Liver (tissue), 8 donors: ENCODE measurements at regions not wholly inside any gene's neighbourhood (a gene's known extent, or its start where the extent isn't known, plus 50 kb on each side); places are given as distances from the start of the nearest gene placed in this dataset.

Source experiments
- DNase-seq: peaks from one replicate; pipeline ENCODE4 v3.0.0-alpha.2; 2017; ENCODE audit warnings: low spot score
- H3K27ac ChIP-seq, 2 donors: one replicate each; pipeline ENCODE4 v1.7.0; 2013; ENCODE audit warnings: inconsistent platforms in 2 of 2, low read length in 2 of 2, control low read depth in 1 of 2, low read depth in 1 of 2, mild to moderate bottlenecking in 1 of 2
- H3K27me3 ChIP-seq, 4 donors: one replicate each; pipeline versions ENCODE4 v1.6.1 to v1.7.0; 2013; ENCODE audit warnings: low read length in 3 of 4, inconsistent platforms in 1 of 4, mild to moderate bottlenecking in 1 of 4, moderate library complexity in 1 of 4; ENCODE audit not compliant: control insufficient read depth in 4 of 4, insufficient read depth in 4 of 4
- H3K36me3 ChIP-seq, 4 donors: one replicate each; pipeline versions ENCODE4 v1.6.1 to v1.7.0; 2013; ENCODE audit warnings: low read length in 3 of 4, mild to moderate bottlenecking in 3 of 4, low read depth in 1 of 4, moderate library complexity in 1 of 4; ENCODE audit not compliant: control insufficient read depth in 4 of 4, insufficient read depth in 3 of 4
- H3K4me1 ChIP-seq, 4 donors: one replicate each; pipeline versions ENCODE4 v1.6.1 to v1.7.0; 2013; ENCODE audit warnings: low read length in 3 of 4, mild to moderate bottlenecking in 3 of 4, moderate library complexity in 1 of 4; ENCODE audit not compliant: control insufficient read depth in 4 of 4, insufficient read depth in 4 of 4
- H3K4me3 ChIP-seq, 3 donors: one replicate each; pipeline versions ENCODE4 v1.6.1 to v1.7.0; 2013; ENCODE audit warnings: low read length in 3 of 3, control low read depth in 1 of 3, low read depth in 1 of 3, mild to moderate bottlenecking in 1 of 3
- H3K9ac ChIP-seq, 2 donors: one replicate each; pipeline ENCODE4 v1.7.0; 2013; ENCODE audit warnings: low read length in 2 of 2, mild to moderate bottlenecking in 2 of 2, moderate library complexity in 2 of 2, control low read depth in 1 of 2, low read depth in 1 of 2
- H3K9me3 ChIP-seq, 4 donors: one replicate each; pipeline versions ENCODE4 v1.6.1 to v1.7.0; 2013; ENCODE audit warnings: low read length in 3 of 4; ENCODE audit not compliant: control insufficient read depth in 4 of 4
- CTCF ChIP-seq: fragments of 150-350 bp; IDR thresholded peaks from 2 replicates; pipeline ENCODE4 v1.5.1; 2017; ENCODE audit warnings: improper control_type of control experiment, low read depth, low read length; ENCODE audit not compliant: missing input control
- EGR1 ChIP-seq, 2 donors: IDR thresholded peaks; 2 replicates each; pipeline ENCODE4 v1.6.1; 2016 to 2018; ENCODE audit warnings: antibody characterized with exemption in 2 of 2, low read depth in 2 of 2
- FOXA1 ChIP-seq: IDR thresholded peaks from 2 replicates; pipeline ENCODE4 v1.6.1; 2016; ENCODE audit warnings: antibody characterized with exemption
- FOXA2 ChIP-seq: IDR thresholded peaks from 2 replicates; pipeline ENCODE4 v1.6.1; 2016; ENCODE audit warnings: antibody characterized with exemption
- GABPA ChIP-seq, 2 donors: IDR thresholded peaks in 1 of 2; conservative IDR thresholded peaks in 1 of 2; 2 replicates each; pipeline ENCODE4 v1.6.1; 2016; ENCODE audit warnings: antibody characterized with exemption in 2 of 2, mild to moderate bottlenecking in 1 of 2, moderate library complexity in 1 of 2
- HNF4A ChIP-seq, 2 donors: conservative IDR thresholded peaks; 2 replicates each; pipeline ENCODE4 v1.6.1; 2016; ENCODE audit warnings: antibody characterized with exemption in 2 of 2, mild to moderate bottlenecking in 2 of 2
- HNF4G ChIP-seq: IDR thresholded peaks from 2 replicates; pipeline ENCODE4 v1.6.1; 2016; ENCODE audit warnings: antibody characterized with exemption
- JUND ChIP-seq, 2 donors: IDR thresholded peaks; 2 replicates each; pipeline ENCODE4 v1.6.1; 2016; ENCODE audit warnings: antibody characterized with exemption in 2 of 2
- MAX ChIP-seq: IDR thresholded peaks from 2 replicates; pipeline ENCODE4 v1.6.1; 2016; ENCODE audit warnings: antibody characterized with exemption
- NR2F2 ChIP-seq: IDR thresholded peaks from 2 replicates; pipeline ENCODE4 v1.6.1; 2016; ENCODE audit warnings: antibody characterized with exemption
- RAD21 ChIP-seq, 2 donors: IDR thresholded peaks; 2 replicates each; pipeline ENCODE4 v1.6.1; 2016; ENCODE audit warnings: antibody characterized with exemption in 2 of 2, mild to moderate bottlenecking in 2 of 2
- RXRA ChIP-seq, 2 donors: IDR thresholded peaks; 2 replicates each; pipeline ENCODE4 v1.6.1; 2017 to 2018; ENCODE audit warnings: antibody characterized with exemption in 2 of 2, mild to moderate bottlenecking in 1 of 2
- SP1 ChIP-seq: IDR thresholded peaks from 2 replicates; pipeline ENCODE4 v1.6.1; 2018; ENCODE audit warnings: antibody characterized with exemption, mild to moderate bottlenecking
- TAF1 ChIP-seq: conservative IDR thresholded peaks from 2 replicates; pipeline ENCODE4 v1.6.1; 2016; ENCODE audit warnings: antibody characterized with exemption, mild to moderate bottlenecking
- YY1 ChIP-seq: IDR thresholded peaks from 2 replicates; pipeline ENCODE4 v1.6.1; 2016; ENCODE audit warnings: antibody characterized with exemption, mild to moderate bottlenecking
- ZBTB33 ChIP-seq: IDR thresholded peaks from 2 replicates; pipeline ENCODE4 v1.6.1; 2016; ENCODE audit warnings: antibody characterized with exemption
- WGBS: extraction: QIAGEN DNeasy Blood & Tissue Kit; methylation state at CpG from one replicate; pipeline ENCODE4 v1.1.7; 2013; 5-methylcytosine and 5-hydroxymethylcytosine counted together
- TF ChIP-seq, protein P1 (sequence below): IDR thresholded peaks from 2 replicates; pipeline ENCODE4 v1.6.1; 2016; ENCODE audit warnings: antibody characterized with exemption
- donor health status: healthy.
- donor health status: healthy.
- donor health status: healthy.
- donor health status: healthy.
- donor health status: healthy.

DNA sequence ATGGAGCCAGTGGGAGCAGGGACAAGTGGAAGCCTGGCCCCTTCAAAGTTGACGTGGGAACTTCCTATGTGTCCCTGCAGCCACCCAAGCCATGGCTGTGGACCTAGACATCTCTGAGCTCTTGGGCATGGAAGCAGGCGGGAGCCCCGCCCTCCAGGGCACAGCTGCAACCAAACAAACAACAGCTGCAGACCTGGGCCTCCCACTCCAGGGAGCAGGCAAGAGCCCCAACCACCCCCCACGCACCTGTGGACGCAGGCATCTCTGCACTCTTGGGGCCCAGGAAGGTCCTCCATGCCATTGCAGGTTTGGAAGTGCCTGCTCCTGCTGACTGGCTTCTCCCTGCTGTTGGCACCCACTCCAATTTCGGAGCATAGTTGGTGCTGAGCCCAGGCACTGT lies 118.6 kb downstream of the ZMAT1 start:
- Histone ChIP-seq H3K27me3 (no peaks in the 10 kb centered on the region), H3K27ac (no peak overlapping the region), H3K9me3 (peaks cover 0 to 5% (median 1%) of the 10 kb centered on the region in 4 donors), H3K36me3 (no peaks in the 10 kb centered on the region), H3K4me3 (no peak overlapping the region), H3K4me1 (no peaks in the 10 kb centered on the region), H3K9ac (no peak overlapping the region)
- no peak for TF ChIP-seq GABPA (IDR thresholded peaks at IDR 0.05 in 1 of 2, conservative IDR thresholded peaks at IDR 0.05 in 1 of 2)
- TF ChIP-seq FOXA2, result no peak
- no peak for TF ChIP-seq SP1
- TF ChIP-seq JUND (IDR thresholded peaks at IDR 0.05), result no peak
- no peak for TF ChIP-seq HNF4A (conservative IDR thresholded peaks at IDR 0.05)
- no peak for TF ChIP-seq RAD21 (IDR thresholded peaks at IDR 0.05)
- no peak for TF ChIP-seq FOXA1
- WGBS, result 79% methylated on average over 6 of the region's 6 CpGs
- DNase-seq, result no peak

DNA sequence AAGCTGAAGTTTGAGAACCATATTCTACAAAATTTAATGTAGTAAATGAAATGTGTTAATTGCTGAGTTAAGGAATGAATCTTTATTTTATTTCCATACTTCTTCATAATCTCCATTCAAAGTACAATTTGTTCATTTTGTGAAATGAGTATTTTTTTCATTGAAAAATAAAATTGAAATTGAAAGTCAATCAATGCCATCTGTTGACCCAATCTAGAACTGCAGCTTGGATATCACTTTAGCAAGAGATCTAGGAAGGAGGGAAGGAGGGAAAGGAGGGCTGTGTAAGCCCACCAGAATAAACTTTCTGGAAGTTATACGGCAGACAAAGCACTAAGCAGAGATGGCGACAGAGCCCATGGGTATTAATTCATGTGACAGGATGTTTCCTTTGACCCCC lies 128.4 kb downstream of the ZMAT1 start:
- no peak for DNase-seq
- Histone ChIP-seq H3K9me3 (no peaks in the 10 kb centered on the region), H3K4me1 (no peaks in the 10 kb centered on the region), H3K27ac (no peak overlapping the region), H3K4me3 (no peak overlapping the region), H3K27me3 (no peaks in the 10 kb centered on the region), H3K36me3 (no peaks in the 10 kb centered on the region), H3K9ac (no peak overlapping the region)
- 16% methylated on average over 2 of the region's 2 CpGs for WGBS
- TF ChIP-seq HNF4A (conservative IDR thresholded peaks at IDR 0.05) (no peak), CTCF (peak; percentile 29), JUND (IDR thresholded peaks at IDR 0.05) (no peak), ZBTB33 (no peak), MAX (no peak), RAD21 (IDR thresholded peaks at IDR 0.05) (peak; percentile 55 to 65), HNF4G (no peak), FOXA1 (no peak), FOXA2 (no peak), EGR1 (IDR thresholded peaks at IDR 0.05; ENCODE audit: low read depth in 2 of 2) (no peak), NR2F2 (no peak)

- H3K4me1 ChIP-seq, result no peaks in the 10 kb centered on the region
- H3K27me3 ChIP-seq, result no peaks in the 10 kb centered on the region
- peak; percentile 79 for DNase-seq
- TF ChIP-seq RXRA (IDR thresholded peaks at IDR 0.05), result peak in 1 of 2 donors; percentile 12
- TF ChIP-seq MAX, result no peak
- TF ChIP-seq YY1, result no peak
- peak; percentile 70 for TF ChIP-seq CTCF
- TF ChIP-seq NR2F2, result no peak
- TF ChIP-seq JUND (IDR thresholded peaks at IDR 0.05), result peak in 1 of 2 donors; percentile 13
- TF ChIP-seq SP1, result peak; percentile 20
- no peak for TF ChIP-seq GABPA (IDR thresholded peaks at IDR 0.05 in 1 of 2, conservative IDR thresholded peaks at IDR 0.05 in 1 of 2)
- TF ChIP-seq RAD21 (IDR thresholded peaks at IDR 0.05), result peak; percentile 74 to 85
- TF ChIP-seq EGR1 (IDR thresholded peaks at IDR 0.05; ENCODE audit: low read depth in 2 of 2), result no peak
- TF ChIP-seq ZBTB33, result no peak
- TF ChIP-seq HNF4A (conservative IDR thresholded peaks at IDR 0.05), result no peak
- TF ChIP-seq, protein P1, sequence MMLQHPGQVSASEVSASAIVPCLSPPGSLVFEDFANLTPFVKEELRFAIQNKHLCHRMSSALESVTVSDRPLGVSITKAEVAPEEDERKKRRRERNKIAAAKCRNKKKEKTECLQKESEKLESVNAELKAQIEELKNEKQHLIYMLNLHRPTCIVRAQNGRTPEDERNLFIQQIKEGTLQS, result no peak
- TF ChIP-seq TAF1, result no peak
- TF ChIP-seq FOXA1, result no peak
- H3K4me3 ChIP-seq, result no peak overlapping the region
- no peaks in the 10 kb centered on the region for H3K9me3 ChIP-seq
- 15% methylated on average over 3 of the region's 3 CpGs for WGBS
- no peak overlapping the region for H3K27ac ChIP-seq
- no peaks in the 10 kb centered on the region for H3K36me3 ChIP-seq
- H3K9ac ChIP-seq, result no peak overlapping the region
Measured at GRCh38 chrX:101799387-101799786, 132.4 kb downstream of the ZMAT1 start.
